IMR-90 (cell line): ENCODE measurements at regions not wholly inside any gene's neighbourhood (a gene's known extent, or its start where the extent isn't known, plus 50 kb on each side); places are given as distances from the start of the nearest gene placed in this dataset.

Source experiments
- ATAC-seq: fragments of 200-7000 bp; cut with Tn5 transposase; 2 replicates; pipeline ENCODE4 v1.9.1; 2020; ENCODE audit warnings: low read depth, mild to moderate bottlenecking, moderate library complexity
- BruUV-seq: library from RNA; stranded (reverse); fragments of 400-500 nt; replicated peaks from 2 replicates; lab custom pipeline; 2021; lab: Mats Ljungman, UMichigan
- CTCF ChIA-PET: fragments of 300-600 bp; formaldehyde crosslinking; extraction: SDS; loops from one replicate; lab custom pipeline; 2021; ENCODE audit warnings: antibody characterized with exemption; lab: Yijun Ruan, JAX
- POLR2A ChIA-PET: fragments of 300-600 bp; sonication (Branson Sonifier 250); formaldehyde crosslinking; loops from one replicate; lab custom pipeline; 2022; ENCODE audit warnings: antibody characterized with exemption; ENCODE audit not compliant: unreplicated experiment; lab: Charles Lee
- DNase-seq: peaks from one replicate; pipeline ENCODE4 v3.0.0; 2013
- H2AFZ ChIP-seq: replicated peaks from 2 replicates; pipeline ENCODE3; 2013; ENCODE audit warnings: low read length, mild to moderate bottlenecking; ENCODE audit not compliant: poor library complexity
- H2AK5ac ChIP-seq: 2 replicates; pipeline ENCODE4 v1.6.1; 2013; ENCODE audit warnings: low read depth, low read length, inconsistent platforms
- H2AK9ac ChIP-seq: replicated peaks from 2 replicates; pipeline ENCODE3; 2013; ENCODE audit warnings: mild to moderate bottlenecking, low read depth, low read length, moderate library complexity; ENCODE audit not compliant: poor library complexity
- H2BK120ac ChIP-seq: 2 replicates; pipeline ENCODE4 v1.6.1; 2013; ENCODE audit warnings: low read depth, low read length, inconsistent platforms
- H2BK15ac ChIP-seq: 3 replicates; pipeline ENCODE4 v1.6.1; 2013; ENCODE audit warnings: low read depth, low read length, inconsistent platforms
- H2BK20ac ChIP-seq: 2 replicates; pipeline ENCODE4 v1.6.1; 2013; ENCODE audit warnings: low read depth, mild to moderate bottlenecking, inconsistent platforms, low read length, moderate library complexity
- H2BK5ac ChIP-seq: 2 replicates; pipeline ENCODE4 v1.6.1; 2013; ENCODE audit warnings: mild to moderate bottlenecking, low read depth, low read length, inconsistent platforms; ENCODE audit not compliant: poor library complexity, severe bottlenecking
- H3K14ac ChIP-seq: replicated peaks from 2 replicates; pipeline ENCODE4 v1.6.1; 2013; ENCODE audit warnings: low read depth, low read length, inconsistent platforms
- H3K18ac ChIP-seq: 2 replicates; pipeline ENCODE4 v1.6.1; 2013; ENCODE audit warnings: low read depth, low read length, control low read depth
- H3K23ac ChIP-seq: 2 replicates; pipeline ENCODE4 v1.6.1; 2013; ENCODE audit warnings: low read depth, low read length, inconsistent platforms
- H3K27ac ChIP-seq: 2 replicates; pipeline ENCODE4 v1.5.1; 2013; ENCODE audit warnings: mild to moderate bottlenecking, control low read depth, low read length; ENCODE audit not compliant: insufficient read depth
- H3K27me3 ChIP-seq: 2 replicates; pipeline ENCODE4 v1.6.1; 2013; ENCODE audit warnings: low read length; ENCODE audit not compliant: control insufficient read depth, insufficient read depth
- H3K36me3 ChIP-seq: 2 replicates; pipeline ENCODE4 v1.6.1; 2013; ENCODE audit warnings: low read length, mixed read lengths; ENCODE audit not compliant: control insufficient read depth, insufficient read depth
- H3K4ac ChIP-seq: 2 replicates; pipeline ENCODE4 v1.6.1; 2013; ENCODE audit warnings: low read depth, low read length, inconsistent platforms
- H3K4me1 ChIP-seq: 2 replicates; pipeline ENCODE4 v1.6.1; 2013; ENCODE audit warnings: low read length, mixed read lengths; ENCODE audit not compliant: control insufficient read depth, insufficient read depth
- H3K4me2 ChIP-seq: 2 replicates; pipeline ENCODE4 v1.6.1; 2013; ENCODE audit warnings: low read depth, mild to moderate bottlenecking, control low read depth, low read length, moderate library complexity
- H3K4me3 ChIP-seq: 2 replicates; pipeline ENCODE4 v1.5.1; 2013; ENCODE audit warnings: low read depth, mild to moderate bottlenecking, control low read depth, low read length, moderate library complexity; ENCODE audit not compliant: insufficient read depth
- H3K56ac ChIP-seq: 2 replicates; pipeline ENCODE4 v1.6.1; 2013; ENCODE audit warnings: low read length, inconsistent platforms; ENCODE audit not compliant: insufficient read depth; ENCODE audit errors: extremely low read depth
- H3K79me1 ChIP-seq, 2 experiments: 2 replicates each; pipeline ENCODE4 v1.6.1; 2013; ENCODE audit warnings: low read length in 2 of 2, inconsistent platforms in 1 of 2, low read depth in 1 of 2
- H3K9ac ChIP-seq: 2 replicates; pipeline ENCODE4 v1.6.1; 2013; ENCODE audit warnings: low read depth, low read length, control low read depth
- H3K9me1 ChIP-seq: 2 replicates; pipeline ENCODE4 v1.6.1; 2013; ENCODE audit warnings: low read length, inconsistent platforms; ENCODE audit not compliant: insufficient read depth
- H3K9me3 ChIP-seq: 2 replicates; pipeline ENCODE4 v1.6.1; 2013; ENCODE audit warnings: low read length; ENCODE audit not compliant: control insufficient read depth, insufficient read depth
- H4K20me1 ChIP-seq: 2 replicates; pipeline ENCODE4 v1.6.1; 2013; ENCODE audit warnings: low read length, inconsistent platforms; ENCODE audit not compliant: insufficient read depth
- H4K5ac ChIP-seq: 2 replicates; pipeline ENCODE4 v1.6.1; 2013; ENCODE audit warnings: mild to moderate bottlenecking, low read depth, low read length, control low read depth
- H4K8ac ChIP-seq, 2 experiments: 2 replicates each; pipeline ENCODE4 v1.6.1; 2013; ENCODE audit warnings: low read depth in 2 of 2, low read length in 2 of 2, control low read depth in 1 of 2, inconsistent platforms in 1 of 2
- H4K91ac ChIP-seq: 2 replicates; pipeline ENCODE4 v1.6.1; 2013; ENCODE audit warnings: low read depth, low read length, inconsistent platforms; ENCODE audit not compliant: insufficient read depth
- BHLHE40 ChIP-seq: fragments of 150-350 bp; IDR thresholded peaks from 2 replicates; pipeline ENCODE4 v1.6.1; 2016; ENCODE audit warnings: mild to moderate bottlenecking, low read depth, low read length
- CEBPB ChIP-seq: IDR thresholded peaks from 2 replicates; pipeline ENCODE4 v1.6.1; 2012; ENCODE audit warnings: low read depth, low read length, improper control_type of control experiment
- FOS ChIP-seq: fragments of 150-350 bp; IDR thresholded peaks from 2 replicates; pipeline ENCODE4 v1.6.1; 2016; ENCODE audit warnings: low read depth, low read length
- MAFK ChIP-seq: IDR thresholded peaks from 2 replicates; pipeline ENCODE4 v1.6.1; 2012; ENCODE audit warnings: low read depth, low read length, improper control_type of control experiment
- MXI1 ChIP-seq: IDR thresholded peaks from 2 replicates; pipeline ENCODE4 v1.6.1; 2012; ENCODE audit warnings: low read depth, mild to moderate bottlenecking, low read length, moderate library complexity, borderline replicate concordance
- NFE2L2 ChIP-seq: fragments of 150-350 bp; IDR thresholded peaks from 2 replicates; pipeline ENCODE4 v1.6.1; 2016; ENCODE audit warnings: low read depth, mild to moderate bottlenecking, low read length
- POLR2A ChIP-seq: IDR thresholded peaks from 2 replicates; pipeline ENCODE4 v1.6.1; 2012; ENCODE audit warnings: mild to moderate bottlenecking, low read depth, low read length
- RAD21 ChIP-seq: IDR thresholded peaks from 2 replicates; pipeline ENCODE4 v1.6.1; 2012; ENCODE audit warnings: low read length, improper control_type of control experiment
- RCOR1 ChIP-seq: IDR thresholded peaks from 2 replicates; pipeline ENCODE4 v1.6.1; 2012; ENCODE audit warnings: mild to moderate bottlenecking, low read length, improper control_type of control experiment; ENCODE audit not compliant: insufficient replicate concordance
- RFX5 ChIP-seq: IDR thresholded peaks from 2 replicates; pipeline ENCODE4 v1.8.0; 2012; ENCODE audit warnings: low read depth, mild to moderate bottlenecking, low read length, moderate library complexity
- WGBS, 2 experiments: methylation state at CpG; one replicate each; pipeline versions ENCODE4 v1.1.5 to v1.1.7; 2013; ENCODE audit warnings: missing lambda C conversion rate in 2 of 2; ENCODE audit not compliant: insufficient read length in 1 of 2; ENCODE audit errors: extremely low coverage in 2 of 2; 5-methylcytosine and 5-hydroxymethylcytosine counted together
- dilution Hi-C: fragments of 300-500 bp; cut with HindIII; formaldehyde crosslinking; loops from one replicate; pipeline ENCODE4 v1.14.3; 2018; ENCODE audit warnings: low sequenced_read_pairs; ENCODE audit not compliant: unreplicated experiment
- in situ Hi-C: fragments of 300-500 bp; cut with MboI; formaldehyde crosslinking; loops from 3 replicates; pipeline ENCODE4 v1.14.3; 2019; ENCODE audit warnings: low sequenced_read_pairs, inconsistent platforms, mixed read lengths
- intact Hi-C: fragments of 100-400 bp; cut with micrococcal nuclease; formaldehyde crosslinking; loops from 2 replicates; pipeline ENCODE4 v1.10.0; 2022
- TF ChIP-seq, protein P1 (sequence below): conservative IDR thresholded peaks from 2 replicates; pipeline ENCODE4 v1.5.1; 2012; ENCODE audit warnings: mild to moderate bottlenecking, low read depth, low read length, improper control_type of control experiment
- TF ChIP-seq, protein P2 (sequence below): fragments of 150-350 bp; IDR thresholded peaks from 2 replicates; pipeline ENCODE4 v1.6.1; 2017; ENCODE audit warnings: mild to moderate bottlenecking, antibody characterized with exemption, low read length, low read depth
- TF ChIP-seq, protein P3 (sequence below): fragments of 150-350 bp; IDR thresholded peaks from 2 replicates; pipeline ENCODE4 v1.6.1; 2016; ENCODE audit warnings: low read depth, mild to moderate bottlenecking, low read length, moderate library complexity, borderline replicate concordance

DNA sequence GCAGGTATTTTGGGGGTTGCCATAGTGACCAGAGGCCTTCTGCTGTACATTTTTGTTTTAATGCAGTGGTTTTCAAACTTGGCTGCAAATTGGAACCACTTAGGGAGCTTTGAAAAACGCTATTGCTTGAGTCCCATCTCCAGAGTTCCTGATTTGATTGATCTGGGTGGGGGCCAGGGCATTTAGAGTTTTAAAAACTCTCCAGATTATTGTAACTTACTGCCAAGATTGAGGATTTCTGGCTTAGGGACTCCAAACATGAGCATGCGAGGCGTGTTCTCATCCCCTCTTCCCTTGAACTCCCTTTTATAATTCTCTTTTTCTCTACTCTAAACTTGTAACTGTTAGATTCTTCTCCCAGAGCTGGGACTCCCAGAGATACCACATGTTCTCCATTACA is 340.8 kb upstream of the SUCLG2 start:
- CTCF ChIA-PET: no interaction called here
- H2AK5ac ChIP-seq: no peak overlapping the region
- H3K4me3 ChIP-seq: no peak overlapping the region
- no peak overlapping the region for H3K4me2 ChIP-seq
- H2BK20ac ChIP-seq: no peak overlapping the region
- H2AFZ ChIP-seq: no peak overlapping the region
- 0 out of 2 replicates have a peak, but pooled peaks cover 2% of the 10 kb centered on the region for H3K9me3 ChIP-seq
- H4K8ac ChIP-seq: no peak overlapping the region
- POLR2A ChIA-PET: no interaction called here
- ATAC-seq: no peak
- no peak overlapping the region for H3K27ac ChIP-seq
- H3K56ac ChIP-seq: no peak overlapping the region
- no peak overlapping the region for H2BK15ac ChIP-seq
- H3K4ac ChIP-seq: no peak overlapping the region
- no peak overlapping the region for H2BK5ac ChIP-seq
- H4K5ac ChIP-seq: no peak overlapping the region
- no peaks in the 10 kb centered on the region for H4K20me1 ChIP-seq
- DNase-seq: no peak
- intact Hi-C loops: no loop called here
- no peak overlapping the region for H3K18ac ChIP-seq
- no peak overlapping the region for H3K23ac ChIP-seq
- dilution Hi-C loops: no loop called here
- no peak overlapping the region for H3K9ac ChIP-seq
- TF ChIP-seq MXI1 (no peak), FOS (no peak), CEBPB (no peak), RAD21 (no peak), NFE2L2 (no peak), MAFK (no peak), RFX5 (no peak), POLR2A (no peak), BHLHE40 (no peak), RCOR1 (no peak)
- TF ChIP-seq, protein P1, sequence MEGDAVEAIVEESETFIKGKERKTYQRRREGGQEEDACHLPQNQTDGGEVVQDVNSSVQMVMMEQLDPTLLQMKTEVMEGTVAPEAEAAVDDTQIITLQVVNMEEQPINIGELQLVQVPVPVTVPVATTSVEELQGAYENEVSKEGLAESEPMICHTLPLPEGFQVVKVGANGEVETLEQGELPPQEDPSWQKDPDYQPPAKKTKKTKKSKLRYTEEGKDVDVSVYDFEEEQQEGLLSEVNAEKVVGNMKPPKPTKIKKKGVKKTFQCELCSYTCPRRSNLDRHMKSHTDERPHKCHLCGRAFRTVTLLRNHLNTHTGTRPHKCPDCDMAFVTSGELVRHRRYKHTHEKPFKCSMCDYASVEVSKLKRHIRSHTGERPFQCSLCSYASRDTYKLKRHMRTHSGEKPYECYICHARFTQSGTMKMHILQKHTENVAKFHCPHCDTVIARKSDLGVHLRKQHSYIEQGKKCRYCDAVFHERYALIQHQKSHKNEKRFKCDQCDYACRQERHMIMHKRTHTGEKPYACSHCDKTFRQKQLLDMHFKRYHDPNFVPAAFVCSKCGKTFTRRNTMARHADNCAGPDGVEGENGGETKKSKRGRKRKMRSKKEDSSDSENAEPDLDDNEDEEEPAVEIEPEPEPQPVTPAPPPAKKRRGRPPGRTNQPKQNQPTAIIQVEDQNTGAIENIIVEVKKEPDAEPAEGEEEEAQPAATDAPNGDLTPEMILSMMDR: no peak
- TF ChIP-seq, protein P2, sequence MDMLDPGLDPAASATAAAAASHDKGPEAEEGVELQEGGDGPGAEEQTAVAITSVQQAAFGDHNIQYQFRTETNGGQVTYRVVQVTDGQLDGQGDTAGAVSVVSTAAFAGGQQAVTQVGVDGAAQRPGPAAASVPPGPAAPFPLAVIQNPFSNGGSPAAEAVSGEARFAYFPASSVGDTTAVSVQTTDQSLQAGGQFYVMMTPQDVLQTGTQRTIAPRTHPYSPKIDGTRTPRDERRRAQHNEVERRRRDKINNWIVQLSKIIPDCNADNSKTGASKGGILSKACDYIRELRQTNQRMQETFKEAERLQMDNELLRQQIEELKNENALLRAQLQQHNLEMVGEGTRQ: no peak
- TF ChIP-seq, protein P3, sequence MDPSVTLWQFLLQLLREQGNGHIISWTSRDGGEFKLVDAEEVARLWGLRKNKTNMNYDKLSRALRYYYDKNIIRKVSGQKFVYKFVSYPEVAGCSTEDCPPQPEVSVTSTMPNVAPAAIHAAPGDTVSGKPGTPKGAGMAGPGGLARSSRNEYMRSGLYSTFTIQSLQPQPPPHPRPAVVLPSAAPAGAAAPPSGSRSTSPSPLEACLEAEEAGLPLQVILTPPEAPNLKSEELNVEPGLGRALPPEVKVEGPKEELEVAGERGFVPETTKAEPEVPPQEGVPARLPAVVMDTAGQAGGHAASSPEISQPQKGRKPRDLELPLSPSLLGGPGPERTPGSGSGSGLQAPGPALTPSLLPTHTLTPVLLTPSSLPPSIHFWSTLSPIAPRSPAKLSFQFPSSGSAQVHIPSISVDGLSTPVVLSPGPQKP: no peak
- H3K36me3 ChIP-seq: no peaks in the 10 kb centered on the region
- WGBS, 2 experiments: no CpG with 5 or more reads among the region's 3 CpGs
- no peak overlapping the region for H4K91ac ChIP-seq
- H2BK120ac ChIP-seq: no peak overlapping the region
- no peak overlapping the region for H2AK9ac ChIP-seq
- in situ Hi-C loops: no loop called here
- H3K27me3 ChIP-seq: no peaks in the 10 kb centered on the region
- no TSS peak for BruUV-seq
- H3K14ac ChIP-seq: no peak overlapping the region
- H3K4me1 ChIP-seq: no peaks in the 10 kb centered on the region
- no peaks in the 10 kb centered on the region for H3K9me1 ChIP-seq
- no peaks in the 10 kb centered on the region for H3K79me1 ChIP-seq
